ENCODE measurements at regions not wholly inside any gene's neighbourhood (a gene's known extent, or its start where the extent isn't known, plus 50 kb on each side); places are given as distances from the start of the nearest gene placed in this dataset.
"Not testable (repeated sequence)": the region's sequence is repeated elsewhere in the genome, so short reads cannot be mapped to it uniquely, and the experiment has no call there.

- DNase-seq (ENCODE audit: low spot score), result no peak
Observed at GRCh38 chr3:5750874-5751640, 563.5 kb downstream of the EDEM1 start.

- DNase-seq (ENCODE audit: low spot score), result no peak
Observed at GRCh38 chr3:5754602-5755001, 567.1 kb downstream of the EDEM1 start.

- DNase-seq (ENCODE audit: low spot score), result no peak
Observed at GRCh38 chr3:5756443-5756842, 568.9 kb downstream of the EDEM1 start.

- DNase-seq (ENCODE audit: low spot score), result no peak
Observed at GRCh38 chr3:5757213-5757804, 569.8 kb downstream of the EDEM1 start.

GRCh38 chr3:5758699-5759098 is 571.2 kb downstream of the EDEM1 start:
- DNase-seq (ENCODE audit: low spot score), result no peak

- DNase-seq (ENCODE audit: low spot score), result no peak
Observed at GRCh38 chr3:5762506-5762905, 575.0 kb downstream of the EDEM1 start.

- no peak for DNase-seq (ENCODE audit: low spot score)
Observed at GRCh38 chr3:5766848-5767247, 579.3 kb downstream of the EDEM1 start.

- DNase-seq (ENCODE audit: low spot score), result no peak
Observed at GRCh38 chr3:5767304-5767703, 579.8 kb downstream of the EDEM1 start.

- no peak for DNase-seq (ENCODE audit: low spot score)
Observed at GRCh38 chr3:5768281-5768945, 580.9 kb downstream of the EDEM1 start.

GRCh38 chr3:5769825-5770224 is 582.3 kb downstream of the EDEM1 start:
- no peak for DNase-seq (ENCODE audit: low spot score)

- no peak for DNase-seq (ENCODE audit: low spot score)
Observed at GRCh38 chr3:5774337-5774736, 586.8 kb downstream of the EDEM1 start.

- DNase-seq (ENCODE audit: low spot score), result not testable (repeated sequence)
Observed at GRCh38 chr3:5775100-5775499, 587.6 kb downstream of the EDEM1 start.

- no peak for DNase-seq (ENCODE audit: low spot score)
Observed at GRCh38 chr3:5784690-5785089, 597.2 kb downstream of the EDEM1 start.

GRCh38 chr3:5787861-5788488 is 600.5 kb downstream of the EDEM1 start:
- peak; percentile 87 for DNase-seq (ENCODE audit: low spot score)

- no peak for DNase-seq (ENCODE audit: low spot score)
Observed at GRCh38 chr3:5788496-5788895, 601.0 kb downstream of the EDEM1 start.

GRCh38 chr3:5791558-5791957 is 604.1 kb downstream of the EDEM1 start:
- DNase-seq (ENCODE audit: low spot score), result no peak

- no peak for DNase-seq (ENCODE audit: low spot score)
Observed at GRCh38 chr3:5796541-5796940, 609.0 kb downstream of the EDEM1 start.

- DNase-seq (ENCODE audit: low spot score), result no peak
Observed at GRCh38 chr3:5798809-5799208, 611.3 kb downstream of the EDEM1 start.

- DNase-seq (ENCODE audit: low spot score), result no peak
Observed at GRCh38 chr3:5799398-5799797, 611.9 kb downstream of the EDEM1 start.

- no peak for DNase-seq (ENCODE audit: low spot score)
Observed at GRCh38 chr3:5800965-5801364, 613.5 kb downstream of the EDEM1 start.

- DNase-seq (ENCODE audit: low spot score), result no peak
Observed at GRCh38 chr3:5806192-5806591, 618.7 kb downstream of the EDEM1 start.

GRCh38 chr3:5809586-5810246 is 622.2 kb downstream of the EDEM1 start:
- no peak for DNase-seq (ENCODE audit: low spot score)
